ENCODE measurements at regions not wholly inside any gene's neighbourhood (a gene's known extent, or its start where the extent isn't known, plus 50 kb on each side); places are given as distances from the start of the nearest gene placed in this dataset.

DNA sequence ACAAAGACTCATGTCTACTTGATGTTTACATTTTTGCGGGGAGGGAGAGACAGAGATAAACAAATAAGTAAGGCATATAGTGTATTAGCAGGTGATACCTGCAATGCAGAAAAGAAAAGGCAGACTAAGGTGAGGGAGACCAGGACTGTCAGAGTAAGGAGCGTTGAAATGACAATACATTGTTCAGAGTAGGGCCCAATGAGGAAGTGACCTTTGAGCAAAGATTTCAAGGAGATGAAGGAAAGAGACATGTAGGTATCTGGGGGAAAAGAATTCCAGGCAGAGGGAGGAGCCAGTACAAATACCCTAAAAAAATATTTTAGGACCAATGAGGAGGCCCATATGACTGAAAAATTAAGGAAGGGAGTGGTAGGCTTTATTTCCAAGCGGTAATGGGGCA is 162.7 kb upstream of the PRSS1 start:
- H3K4me3 ChIP-seq (replicated peaks in 1 of 4; ENCODE audit: control extremely low read depth in 1 of 4, insufficient read depth in 1 of 4, low read depth in 3 of 4, low read length in 4 of 4): no peak overlapping the region
- no peak for DNase-seq (ENCODE audit: low read depth in 2 of 2)
- H3K4me1 ChIP-seq (ENCODE audit: control insufficient read depth, extremely low read depth, insufficient read depth, low read length): peaks cover 7% of the 10 kb centered on the region
- no peak overlapping the region for H3K4me2 ChIP-seq (ENCODE audit: extremely low read depth, insufficient read depth, low read length)
- H3K27ac ChIP-seq (ENCODE audit: insufficient read depth, low read length): no peak overlapping the region
- no peaks in the 10 kb centered on the region for H3K79me2 ChIP-seq (ENCODE audit: control insufficient read depth, insufficient read depth, low read length)
- no peaks in the 10 kb centered on the region for H3K9me3 ChIP-seq (ENCODE audit: control insufficient read depth, insufficient read depth, low read depth, low read length)
- H3K36me3 ChIP-seq (ENCODE audit: control insufficient read depth, insufficient read depth, low read length): no peaks in the 10 kb centered on the region
- no peak overlapping the region for H2AFZ ChIP-seq (ENCODE audit: low read length)
- no peak overlapping the region for H3K9ac ChIP-seq (ENCODE audit: insufficient read depth, low read length)
- TF ChIP-seq EZH2 (IDR thresholded peaks at IDR 0.05; ENCODE audit: low read length, missing control alignments) (no peak), CTCF (conservative IDR thresholded peaks at IDR 0.05 in 1 of 2, IDR thresholded peaks at IDR 0.05 in 1 of 2; ENCODE audit: low read depth in 1 of 2, low read length in 2 of 2) (no peak)
- no peaks in the 10 kb centered on the region for H4K20me1 ChIP-seq (ENCODE audit: control insufficient read depth, extremely low read depth, insufficient read depth, low read length)
- H3K27me3 ChIP-seq (ENCODE audit: control insufficient read depth, insufficient read depth, low read length): no peaks in the 10 kb centered on the region

GRCh38 chr7:142585425-142585824 is 163.8 kb upstream of the PRSS1 start:
- Histone ChIP-seq H3K4me2 (ENCODE audit: extremely low read depth, insufficient read depth, low read length) (no peak overlapping the region), H3K4me3 (replicated peaks in 1 of 4; ENCODE audit: control extremely low read depth in 1 of 4, insufficient read depth in 1 of 4, low read depth in 3 of 4, low read length in 4 of 4) (no peak overlapping the region), H3K9ac (ENCODE audit: insufficient read depth, low read length) (no peak overlapping the region), H3K36me3 (ENCODE audit: control insufficient read depth, insufficient read depth, low read length) (no peaks in the 10 kb centered on the region), H3K27me3 (ENCODE audit: control insufficient read depth, insufficient read depth, low read length) (no peaks in the 10 kb centered on the region), H3K79me2 (ENCODE audit: control insufficient read depth, insufficient read depth, low read length) (no peaks in the 10 kb centered on the region), H3K9me3 (ENCODE audit: control insufficient read depth, insufficient read depth, low read depth, low read length) (no peaks in the 10 kb centered on the region), H4K20me1 (ENCODE audit: control insufficient read depth, extremely low read depth, insufficient read depth, low read length) (no peaks in the 10 kb centered on the region), H3K4me1 (ENCODE audit: control insufficient read depth, extremely low read depth, insufficient read depth, low read length) (peaks cover 9% of the 10 kb centered on the region), H2AFZ (ENCODE audit: low read length) (no peak overlapping the region), H3K27ac (ENCODE audit: insufficient read depth, low read length) (no peak overlapping the region)
- TF ChIP-seq EZH2 (IDR thresholded peaks at IDR 0.05; ENCODE audit: low read length, missing control alignments) (no peak), CTCF (conservative IDR thresholded peaks at IDR 0.05 in 1 of 2, IDR thresholded peaks at IDR 0.05 in 1 of 2; ENCODE audit: low read depth in 1 of 2, low read length in 2 of 2) (peak; percentile 19 to 33)
- no peak for DNase-seq (ENCODE audit: low read depth in 2 of 2)

DNA sequence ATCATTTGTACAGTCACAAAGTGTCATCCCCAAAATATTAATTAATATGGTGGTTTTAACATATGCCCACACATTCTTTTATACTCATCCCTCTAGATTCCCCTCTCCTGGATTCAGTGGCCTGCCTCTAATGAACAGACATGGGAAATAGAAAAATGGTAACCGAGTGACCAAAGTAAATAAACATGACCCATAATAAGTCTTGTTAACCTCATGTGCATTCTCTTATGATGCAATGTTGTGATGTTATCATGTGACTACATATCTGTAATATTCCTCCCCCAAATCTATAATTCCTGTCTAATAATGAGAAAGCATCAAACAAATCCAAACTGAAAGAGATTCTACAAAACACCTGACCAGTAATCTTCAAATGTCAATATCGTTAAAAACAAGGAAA is 164.5 kb upstream of the PRSS1 start:
- Histone ChIP-seq H3K79me2 (ENCODE audit: control insufficient read depth, insufficient read depth, low read length) (no peaks in the 10 kb centered on the region), H3K27me3 (ENCODE audit: control insufficient read depth, insufficient read depth, low read length) (no peaks in the 10 kb centered on the region), H3K9ac (ENCODE audit: insufficient read depth, low read length) (no peak overlapping the region), H3K4me1 (ENCODE audit: control insufficient read depth, extremely low read depth, insufficient read depth, low read length) (peaks cover 9% of the 10 kb centered on the region), H3K4me3 (replicated peaks in 1 of 4; ENCODE audit: control extremely low read depth in 1 of 4, insufficient read depth in 1 of 4, low read depth in 3 of 4, low read length in 4 of 4) (no peak overlapping the region), H3K4me2 (ENCODE audit: extremely low read depth, insufficient read depth, low read length) (no peak overlapping the region), H3K36me3 (ENCODE audit: control insufficient read depth, insufficient read depth, low read length) (no peaks in the 10 kb centered on the region), H2AFZ (ENCODE audit: low read length) (no peak overlapping the region), H3K9me3 (ENCODE audit: control insufficient read depth, insufficient read depth, low read depth, low read length) (no peaks in the 10 kb centered on the region), H4K20me1 (ENCODE audit: control insufficient read depth, extremely low read depth, insufficient read depth, low read length) (no peaks in the 10 kb centered on the region), H3K27ac (ENCODE audit: insufficient read depth, low read length) (no peak overlapping the region)
- DNase-seq (ENCODE audit: low read depth in 2 of 2): peak in 1 of 2 donors; percentile 63
- TF ChIP-seq EZH2 (IDR thresholded peaks at IDR 0.05; ENCODE audit: low read length, missing control alignments) (no peak), CTCF (conservative IDR thresholded peaks at IDR 0.05 in 1 of 2, IDR thresholded peaks at IDR 0.05 in 1 of 2; ENCODE audit: low read depth in 1 of 2, low read length in 2 of 2) (no peak)
